ENCODE measurements at regions not wholly inside any gene's neighbourhood (a gene's known extent, or its start where the extent isn't known, plus 50 kb on each side); places are given as distances from the start of the nearest gene placed in this dataset.
"Not testable (repeated sequence)": the region's sequence is repeated elsewhere in the genome, so short reads cannot be mapped to it uniquely, and the experiment has no call there.

DNA sequence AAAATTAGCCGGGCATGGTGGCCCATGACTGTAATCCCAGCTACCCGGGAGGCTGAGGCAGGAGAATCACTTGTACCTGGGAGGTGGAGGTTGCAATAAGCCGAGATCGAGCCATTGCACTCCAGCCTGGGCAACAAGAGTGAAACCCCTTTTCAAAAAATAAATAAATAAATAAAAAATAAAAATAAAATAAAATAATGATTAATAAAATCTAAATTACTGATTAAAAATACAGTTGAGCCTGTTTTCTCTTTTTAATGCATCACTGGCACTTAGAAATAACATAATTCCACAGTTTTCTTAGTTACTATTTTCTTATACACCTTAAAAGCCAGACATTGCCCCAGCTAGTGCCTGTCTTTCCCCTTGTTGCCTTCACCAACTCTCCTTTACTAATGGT is 922.8 kb upstream of the GJE1 start:
- H3K36me3 Mint-ChIP-seq (ENCODE audit: low read depth): no peaks in the 10 kb centered on the region
- no peak overlapping the region for H3K4me3 Mint-ChIP-seq
- H3K9me3 Mint-ChIP-seq: peaks cover 10% of the 10 kb centered on the region
- H3K27me3 Mint-ChIP-seq: no peaks in the 10 kb centered on the region
- H3K4me1 Mint-ChIP-seq (ENCODE audit: low read depth): no peaks in the 10 kb centered on the region
- intact Hi-C loops (cut with micrococcal nuclease): no loop called here
- H3K27ac Mint-ChIP-seq: no peak overlapping the region

DNA sequence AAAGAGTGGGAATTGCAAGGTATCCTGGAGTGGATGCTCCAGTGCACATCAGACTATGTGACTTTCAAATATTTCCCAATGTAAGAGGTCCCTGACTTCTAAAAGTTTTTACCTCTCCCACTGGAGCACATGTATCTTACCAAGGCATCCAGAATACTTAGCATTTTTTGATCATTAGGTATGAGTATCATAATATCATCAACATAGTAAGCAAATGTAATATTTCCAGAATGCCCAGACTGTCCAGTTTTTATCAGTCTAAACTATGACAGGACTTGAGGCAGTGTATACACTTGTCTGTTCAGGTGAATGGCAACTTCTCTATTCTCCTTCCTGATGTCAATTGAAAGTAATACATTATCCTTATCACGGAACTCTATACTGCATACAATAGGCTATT is 924.6 kb upstream of the GJE1 start:
- Mint-ChIP-seq H3K27me3 (no peaks in the 10 kb centered on the region), H3K27ac (no peak overlapping the region), H3K9me3 (peaks cover 10% of the 10 kb centered on the region), H3K4me1 (ENCODE audit: low read depth) (no peaks in the 10 kb centered on the region), H3K4me3 (no peak overlapping the region), H3K36me3 (ENCODE audit: low read depth) (no peaks in the 10 kb centered on the region)
- intact Hi-C loops (cut with micrococcal nuclease): no loop called here

DNA sequence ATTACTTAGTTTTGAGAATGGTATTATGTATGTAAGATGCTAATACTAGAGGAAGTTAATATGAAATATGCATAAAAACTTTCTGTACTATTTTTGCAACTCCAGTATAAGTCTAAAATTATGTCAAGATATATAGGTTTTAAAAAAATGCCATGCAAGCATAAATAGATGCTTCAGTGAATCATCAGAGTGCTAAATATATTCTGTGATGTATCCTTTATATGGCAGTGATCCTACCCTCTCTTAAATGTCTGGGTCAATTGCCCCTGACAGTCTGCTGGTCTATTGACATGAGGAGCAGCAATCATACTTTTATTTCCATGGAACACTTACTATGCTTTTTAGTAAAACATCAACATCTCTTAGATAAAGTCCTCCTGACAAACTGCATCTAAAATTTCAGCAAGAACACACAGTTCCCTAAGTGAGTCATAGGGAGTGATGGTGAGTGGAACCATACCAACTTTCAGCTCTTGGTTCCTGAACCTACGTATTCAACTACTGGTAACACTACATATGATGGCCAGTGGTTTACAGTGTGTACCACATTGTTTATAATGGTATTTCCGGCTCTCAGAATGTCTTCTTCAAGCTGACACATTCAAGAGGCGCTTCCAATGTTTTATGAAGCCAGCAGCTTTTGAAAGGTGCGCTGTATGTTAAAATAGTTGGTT is 928.7 kb upstream of the GJE1 start:
- peaks cover 10% of the 10 kb centered on the region for H3K9me3 Mint-ChIP-seq
- H3K27me3 Mint-ChIP-seq: no peaks in the 10 kb centered on the region
- H3K4me3 Mint-ChIP-seq: no peak overlapping the region
- H3K27ac Mint-ChIP-seq: no peak overlapping the region
- H3K4me1 Mint-ChIP-seq (ENCODE audit: low read depth): no peaks in the 10 kb centered on the region
- H3K36me3 Mint-ChIP-seq (ENCODE audit: low read depth): no peaks in the 10 kb centered on the region
- intact Hi-C loops (cut with micrococcal nuclease): no loop called here

- H3K4me3 Mint-ChIP-seq: no peak overlapping the region
- intact Hi-C loops (cut with micrococcal nuclease): no loop called here
- H3K27ac Mint-ChIP-seq: no peak overlapping the region
- no peaks in the 10 kb centered on the region for H3K36me3 Mint-ChIP-seq (ENCODE audit: low read depth)
- H3K9me3 Mint-ChIP-seq: peaks cover 21% of the 10 kb centered on the region
- no peaks in the 10 kb centered on the region for H3K27me3 Mint-ChIP-seq
- no peaks in the 10 kb centered on the region for H3K4me1 Mint-ChIP-seq (ENCODE audit: low read depth)
These were observed 930.1 kb upstream of the GJE1 start for GRCh38 chr6:141202626-141203025.

DNA sequence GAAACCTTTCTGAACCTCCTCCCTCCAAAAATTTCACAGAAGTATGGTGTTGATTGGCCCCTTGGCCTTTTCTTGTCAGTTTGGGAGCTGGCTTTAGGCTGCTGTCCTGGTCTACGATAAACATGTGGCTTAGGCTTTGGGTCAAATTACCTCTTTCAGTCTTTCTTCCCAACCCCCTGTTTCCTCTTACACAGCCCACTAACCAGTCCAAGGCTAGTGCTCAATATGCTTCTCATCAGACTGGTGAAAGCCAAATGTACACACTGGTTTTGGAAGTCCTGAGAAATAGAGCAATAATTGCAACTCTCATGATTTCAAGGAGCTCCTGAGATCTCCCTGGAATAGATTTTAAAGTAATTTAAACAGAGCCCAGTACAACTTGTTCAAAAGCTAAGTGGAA is 933.7 kb upstream of the GJE1 start:
- H3K36me3 Mint-ChIP-seq (ENCODE audit: low read depth): no peaks in the 10 kb centered on the region
- intact Hi-C loops (cut with micrococcal nuclease): no loop called here
- no peaks in the 10 kb centered on the region for H3K4me1 Mint-ChIP-seq (ENCODE audit: low read depth)
- H3K27ac Mint-ChIP-seq: no peak overlapping the region
- peaks cover 40% of the 10 kb centered on the region for H3K9me3 Mint-ChIP-seq
- no peaks in the 10 kb centered on the region for H3K27me3 Mint-ChIP-seq
- H3K4me3 Mint-ChIP-seq: no peak overlapping the region

- H3K4me1 Mint-ChIP-seq (ENCODE audit: low read depth): no peaks in the 10 kb centered on the region
- H3K27ac Mint-ChIP-seq: no peak overlapping the region
- intact Hi-C loops (cut with micrococcal nuclease): no loop called here
- peaks cover 70% of the 10 kb centered on the region for H3K9me3 Mint-ChIP-seq
- H3K27me3 Mint-ChIP-seq: no peaks in the 10 kb centered on the region
- H3K4me3 Mint-ChIP-seq: no peak overlapping the region
- H3K36me3 Mint-ChIP-seq (ENCODE audit: low read depth): no peaks in the 10 kb centered on the region
These were observed 937.4 kb upstream of the GJE1 start for GRCh38 chr6:141195251-141195832.

- peaks cover 40% of the 10 kb centered on the region for H3K9me3 Mint-ChIP-seq
- H3K4me3 Mint-ChIP-seq: no peak overlapping the region
- H3K27ac Mint-ChIP-seq: no peak overlapping the region
- H3K36me3 Mint-ChIP-seq (ENCODE audit: low read depth): no peaks in the 10 kb centered on the region
- H3K27me3 Mint-ChIP-seq: no peaks in the 10 kb centered on the region
- no peaks in the 10 kb centered on the region for H3K4me1 Mint-ChIP-seq (ENCODE audit: low read depth)
- intact Hi-C loops (cut with micrococcal nuclease): no loop called here
These were observed 949.4 kb upstream of the GJE1 start for GRCh38 chr6:141183368-141183767.

DNA sequence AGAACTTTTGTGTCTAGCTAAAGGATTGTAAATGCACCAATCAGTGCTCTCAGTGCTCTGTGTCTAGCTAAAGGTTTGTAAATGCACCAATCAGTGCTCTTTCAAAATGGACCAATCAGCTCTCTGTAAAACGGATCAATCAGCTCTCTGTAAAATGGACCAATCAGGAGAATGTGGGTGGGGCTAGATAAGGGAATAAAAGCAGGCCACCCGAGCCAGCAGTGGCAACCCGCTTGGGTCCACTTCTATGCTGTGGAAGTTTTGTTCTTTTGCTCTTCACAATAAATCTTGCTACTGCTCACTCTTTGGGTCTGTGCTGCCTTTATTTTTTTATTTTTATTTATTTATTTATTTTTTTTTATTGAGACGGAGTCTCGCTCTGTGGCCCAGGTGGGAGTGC is 957.3 kb upstream of the GJE1 start:
- H3K4me3 Mint-ChIP-seq; H3K27me3 Mint-ChIP-seq; H3K4me1 Mint-ChIP-seq (ENCODE audit: low read depth); H3K36me3 Mint-ChIP-seq (ENCODE audit: low read depth); H3K27ac Mint-ChIP-seq; intact Hi-C loops (cut with micrococcal nuclease): not testable (repeated sequence)
- H3K9me3 Mint-ChIP-seq: peaks cover 53% of the 10 kb centered on the region

GRCh38 chr6:141174932-141175331 is 957.8 kb upstream of the GJE1 start:
- intact Hi-C loops (cut with micrococcal nuclease): no loop called here
- peaks cover 55% of the 10 kb centered on the region for H3K9me3 Mint-ChIP-seq
- no peaks in the 10 kb centered on the region for H3K4me1 Mint-ChIP-seq (ENCODE audit: low read depth)
- H3K27ac Mint-ChIP-seq: no peak overlapping the region
- H3K27me3 Mint-ChIP-seq: no peaks in the 10 kb centered on the region
- no peaks in the 10 kb centered on the region for H3K36me3 Mint-ChIP-seq (ENCODE audit: low read depth)
- no peak overlapping the region for H3K4me3 Mint-ChIP-seq

GRCh38 chr6:141173529-141173928 is 959.2 kb upstream of the GJE1 start:
- Mint-ChIP-seq H3K4me3 (no peak overlapping the region), H3K4me1 (ENCODE audit: low read depth) (no peaks in the 10 kb centered on the region), H3K9me3 (peaks cover 58% of the 10 kb centered on the region), H3K27ac (no peak overlapping the region), H3K36me3 (ENCODE audit: low read depth) (no peaks in the 10 kb centered on the region), H3K27me3 (no peaks in the 10 kb centered on the region)
- intact Hi-C loops (cut with micrococcal nuclease): no loop called here

DNA sequence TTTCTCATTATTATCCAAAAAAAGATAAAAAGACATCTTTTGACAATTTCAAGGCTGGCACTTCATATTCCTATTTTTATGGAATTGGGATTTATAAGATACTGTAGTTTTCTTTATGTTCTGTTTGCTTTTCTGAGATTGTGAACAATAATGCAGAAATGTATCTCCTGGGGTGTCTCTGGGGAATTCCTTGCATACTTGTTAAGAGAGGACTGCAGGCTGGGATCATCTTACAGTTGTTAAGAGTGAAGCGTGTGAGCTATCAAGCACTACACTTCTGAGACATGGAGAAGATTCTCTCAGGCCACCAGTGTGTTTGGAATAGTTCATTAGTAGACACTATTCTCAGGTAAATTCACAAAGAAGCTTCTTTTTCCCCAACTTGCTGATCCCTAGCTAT is 963.3 kb upstream of the GJE1 start:
- H3K27me3 Mint-ChIP-seq: no peaks in the 10 kb centered on the region
- intact Hi-C loops (cut with micrococcal nuclease): no loop called here
- no peaks in the 10 kb centered on the region for H3K4me1 Mint-ChIP-seq (ENCODE audit: low read depth)
- no peak overlapping the region for H3K27ac Mint-ChIP-seq
- H3K36me3 Mint-ChIP-seq (ENCODE audit: low read depth): no peaks in the 10 kb centered on the region
- H3K4me3 Mint-ChIP-seq: no peak overlapping the region
- H3K9me3 Mint-ChIP-seq: peaks cover 46% of the 10 kb centered on the region

GRCh38 chr6:141167945-141168344 is 964.8 kb upstream of the GJE1 start:
- Mint-ChIP-seq H3K4me1 (ENCODE audit: low read depth) (no peaks in the 10 kb centered on the region), H3K9me3 (peaks cover 46% of the 10 kb centered on the region), H3K36me3 (ENCODE audit: low read depth) (no peaks in the 10 kb centered on the region), H3K4me3 (no peak overlapping the region), H3K27me3 (no peaks in the 10 kb centered on the region), H3K27ac (no peak overlapping the region)
- intact Hi-C loops (cut with micrococcal nuclease): no loop called here

DNA sequence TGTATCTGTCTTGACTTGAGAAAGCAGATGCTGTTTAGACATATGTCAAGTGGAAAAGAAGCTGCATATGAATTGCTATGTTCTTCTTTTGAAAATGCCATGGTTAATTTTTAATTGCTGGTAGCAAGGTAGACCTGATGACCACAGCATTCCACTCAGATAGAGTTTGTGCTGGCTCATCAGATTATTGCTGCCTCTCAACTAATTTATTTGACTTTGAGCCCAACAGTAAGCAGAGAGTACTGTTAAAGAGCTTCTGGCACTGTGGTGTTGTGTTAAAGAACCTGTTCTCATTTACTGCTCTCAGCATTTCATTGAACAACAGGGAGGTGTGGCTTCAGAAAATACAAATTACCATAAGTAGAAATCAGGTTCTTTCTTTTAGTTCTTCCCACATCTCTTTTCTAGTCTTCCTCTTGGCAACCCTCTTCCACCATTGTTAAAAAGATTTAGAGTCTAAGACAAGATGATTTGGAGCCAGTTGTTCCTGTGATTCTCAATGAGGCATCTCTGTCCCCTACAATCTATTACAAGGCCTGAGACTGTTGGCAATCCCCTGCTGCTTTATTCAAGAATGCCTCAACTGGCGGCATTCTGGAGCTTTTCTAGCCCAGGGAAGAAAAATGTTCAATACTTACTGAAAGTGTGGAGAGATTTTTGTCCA is 967.6 kb upstream of the GJE1 start:
- Mint-ChIP-seq H3K27ac (no peak overlapping the region), H3K27me3 (no peaks in the 10 kb centered on the region), H3K9me3 (peaks cover 26% of the 10 kb centered on the region), H3K4me1 (ENCODE audit: low read depth) (no peaks in the 10 kb centered on the region), H3K4me3 (no peak overlapping the region), H3K36me3 (ENCODE audit: low read depth) (no peaks in the 10 kb centered on the region)
- intact Hi-C loops (cut with micrococcal nuclease): no loop called here

- Mint-ChIP-seq H3K4me3 (no peak overlapping the region), H3K36me3 (ENCODE audit: low read depth) (no peaks in the 10 kb centered on the region), H3K27ac (no peak overlapping the region), H3K9me3 (peaks cover 26% of the 10 kb centered on the region), H3K27me3 (no peaks in the 10 kb centered on the region), H3K4me1 (ENCODE audit: low read depth) (no peaks in the 10 kb centered on the region)
- intact Hi-C loops (cut with micrococcal nuclease): no loop called here
These were observed 968.5 kb upstream of the GJE1 start for GRCh38 chr6:141164042-141164743.

Data from dendritic cell treated with granulocyte-macrophage colony-stimulating factor and Interleukin-4, amounts not matched to agents 40 ng/mL and 50 ng/mL, for 4 days (primary cell).